Upper lobe of right lung (tissue), 1 donor: ENCODE measurements at regions not wholly inside any gene's neighbourhood (a gene's known extent, or its start where the extent isn't known, plus 50 kb on each side); places are given as distances from the start of the nearest gene placed in this dataset.

Source experiments
- ATAC-seq: fragments of 200-7000 bp; cut with Tn5 transposase; one replicate; pipeline ENCODE4 v1.9.1; 2020; ENCODE audit warnings: mild to moderate bottlenecking, moderate library complexity
- DNase-seq: peaks from one replicate; pipeline ENCODE4 v3.0.0-alpha.2; 2020
- H3K27ac ChIP-seq: fragments of 200-600 bp; one replicate; pipeline ENCODE4 v1.8.0; 2022
- H3K27me3 ChIP-seq: fragments of 200-600 bp; one replicate; pipeline ENCODE4 v1.8.0; 2022; ENCODE audit warnings: mild to moderate bottlenecking
- H3K36me3 ChIP-seq: fragments of 200-600 bp; one replicate; pipeline ENCODE4 v1.8.0; 2022
- H3K4me1 ChIP-seq: fragments of 200-600 bp; one replicate; pipeline ENCODE4 v1.8.0; 2022
- H3K4me3 ChIP-seq: fragments of 200-600 bp; one replicate; pipeline ENCODE4 v1.8.0; 2022; ENCODE audit warnings: mild to moderate bottlenecking
- H3K9me3 ChIP-seq: fragments of 200-600 bp; one replicate; pipeline ENCODE4 v1.8.0; 2022
- CTCF ChIP-seq: fragments of 200-600 bp; IDR thresholded peaks from one replicate; pipeline ENCODE4 v1.8.0; 2022; ENCODE audit warnings: antibody characterized with exemption
- intact Hi-C: fragments of 100-400 bp; cut with DNase I; formaldehyde crosslinking; loops from one replicate; pipeline ENCODE4 v1.11.0; 2022
- donor health status: DM: no; HTN: yes; CAD: no; lungs with severe emphysema.

DNA sequence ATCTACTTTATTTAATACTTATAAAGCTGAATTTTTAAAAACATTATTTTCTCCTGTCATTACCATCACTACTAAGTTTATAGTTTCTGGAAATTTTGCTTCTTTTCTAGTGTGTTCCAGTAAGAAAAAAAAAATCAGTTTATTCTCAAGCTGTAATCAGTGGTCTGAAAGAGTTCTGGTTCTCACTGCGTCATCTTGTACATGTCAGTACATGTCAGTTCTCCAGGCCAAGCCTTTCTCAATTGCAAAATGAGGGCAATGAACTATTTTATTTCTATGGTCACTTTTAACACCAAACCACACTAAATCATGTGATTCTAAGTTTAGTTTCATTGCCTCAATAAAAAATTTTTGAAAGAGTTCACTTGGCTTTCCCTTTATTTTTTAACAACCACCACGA lies 468.9 kb upstream of the LRFN5 start:
- no peaks in the 10 kb centered on the region for H3K4me1 ChIP-seq
- no peaks in the 10 kb centered on the region for H3K27me3 ChIP-seq
- no peak overlapping the region for H3K4me3 ChIP-seq
- H3K27ac ChIP-seq = no peak overlapping the region
- TF ChIP-seq CTCF = no peak
- H3K36me3 ChIP-seq = no peaks in the 10 kb centered on the region
- DNase-seq (no peak), ATAC-seq (no peak)
- intact Hi-C loops = no loop called here
- H3K9me3 ChIP-seq = no peaks in the 10 kb centered on the region

DNA sequence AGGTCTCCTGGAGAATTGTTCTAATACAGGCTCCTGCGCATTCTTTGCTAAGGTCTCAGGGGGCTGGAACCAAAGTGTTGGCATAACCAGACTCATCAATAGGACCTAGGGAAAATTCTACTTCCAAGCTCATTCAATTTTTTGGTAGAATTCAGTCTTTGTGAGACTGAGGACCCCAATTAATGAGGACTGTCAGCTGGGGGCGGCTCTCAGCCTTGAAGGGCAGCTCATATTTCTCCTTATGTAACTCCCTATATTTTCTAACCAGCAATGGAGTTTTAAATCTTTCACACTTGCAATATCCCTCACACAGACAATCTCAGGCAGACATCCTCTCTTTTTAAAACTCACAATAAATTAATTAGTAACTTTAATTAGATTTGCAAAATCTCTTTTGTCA lies 476.4 kb upstream of the LRFN5 start:
- intact Hi-C loops = no loop called here
- Histone ChIP-seq H3K9me3 (no peaks in the 10 kb centered on the region), H3K27ac (no peak overlapping the region), H3K4me3 (no peak overlapping the region), H3K4me1 (no peaks in the 10 kb centered on the region), H3K27me3 (no peaks in the 10 kb centered on the region), H3K36me3 (no peaks in the 10 kb centered on the region)
- DNase-seq (no peak), ATAC-seq (no peak)
- TF ChIP-seq CTCF = no peak

DNA sequence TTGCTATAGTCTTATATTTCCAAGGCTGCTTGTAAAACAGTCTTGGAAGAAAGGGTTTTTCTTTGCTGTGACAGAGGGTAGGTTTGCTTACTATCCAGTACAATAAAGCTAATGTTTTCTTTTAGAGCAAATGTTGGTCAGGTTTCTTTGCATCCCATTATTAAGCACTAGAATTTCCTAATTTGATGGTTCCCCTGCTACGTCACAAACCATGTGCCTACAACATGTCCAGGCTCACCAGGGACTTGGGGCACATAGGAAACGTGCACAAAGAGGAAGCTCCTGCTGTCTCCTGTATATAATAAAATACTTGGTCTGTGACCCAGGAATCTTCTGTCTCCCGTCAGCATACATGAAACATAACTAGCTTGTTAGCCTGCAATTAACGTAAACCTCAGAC lies 486.3 kb upstream of the LRFN5 start:
- no peaks in the 10 kb centered on the region for H3K36me3 ChIP-seq
- H3K4me1 ChIP-seq = no peaks in the 10 kb centered on the region
- no peaks in the 10 kb centered on the region for H3K9me3 ChIP-seq
- H3K27ac ChIP-seq = no peak overlapping the region
- no peak overlapping the region for H3K4me3 ChIP-seq
- H3K27me3 ChIP-seq = no peaks in the 10 kb centered on the region
- DNase-seq (no peak), ATAC-seq (no peak)
- intact Hi-C loops = no loop called here
- no peak for TF ChIP-seq CTCF

DNA sequence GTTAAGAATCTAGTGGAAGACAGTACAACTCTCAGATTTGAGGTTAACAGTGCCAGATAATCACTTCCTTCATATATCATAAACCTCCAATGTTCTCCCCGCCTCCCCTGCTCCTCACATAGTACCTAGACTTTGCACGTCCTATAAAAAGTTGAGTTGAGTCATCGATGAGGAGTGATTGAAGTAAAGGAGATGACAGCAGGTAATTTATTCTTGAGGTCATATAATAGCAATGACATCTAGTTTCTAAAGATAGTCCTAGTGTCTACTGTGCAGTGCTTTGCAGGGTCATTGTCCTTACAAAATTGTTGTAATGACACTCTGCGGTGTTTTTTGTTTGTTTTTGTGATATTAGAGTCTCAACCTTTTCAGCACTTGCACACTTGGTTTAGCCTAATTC lies 510.5 kb upstream of the LRFN5 start:
- no peak for ATAC-seq
- H3K9me3 ChIP-seq = no peaks in the 10 kb centered on the region
- H3K36me3 ChIP-seq = no peaks in the 10 kb centered on the region
- DNase-seq = no peak
- no peak for TF ChIP-seq CTCF
- no peaks in the 10 kb centered on the region for H3K27me3 ChIP-seq
- no peak overlapping the region for H3K4me3 ChIP-seq
- intact Hi-C loops = no loop called here
- H3K4me1 ChIP-seq = no peaks in the 10 kb centered on the region
- H3K27ac ChIP-seq = no peak overlapping the region

GRCh38 chr14:41087056-41087455 lies 519.6 kb upstream of the LRFN5 start:
- no peaks in the 10 kb centered on the region for H3K4me1 ChIP-seq
- H3K4me3 ChIP-seq = no peak overlapping the region
- H3K27ac ChIP-seq = no peak overlapping the region
- no peaks in the 10 kb centered on the region for H3K27me3 ChIP-seq
- H3K9me3 ChIP-seq = no peaks in the 10 kb centered on the region
- no peak for TF ChIP-seq CTCF
- no peak for DNase-seq
- ATAC-seq = no peak
- intact Hi-C loops = no loop called here
- no peaks in the 10 kb centered on the region for H3K36me3 ChIP-seq

DNA sequence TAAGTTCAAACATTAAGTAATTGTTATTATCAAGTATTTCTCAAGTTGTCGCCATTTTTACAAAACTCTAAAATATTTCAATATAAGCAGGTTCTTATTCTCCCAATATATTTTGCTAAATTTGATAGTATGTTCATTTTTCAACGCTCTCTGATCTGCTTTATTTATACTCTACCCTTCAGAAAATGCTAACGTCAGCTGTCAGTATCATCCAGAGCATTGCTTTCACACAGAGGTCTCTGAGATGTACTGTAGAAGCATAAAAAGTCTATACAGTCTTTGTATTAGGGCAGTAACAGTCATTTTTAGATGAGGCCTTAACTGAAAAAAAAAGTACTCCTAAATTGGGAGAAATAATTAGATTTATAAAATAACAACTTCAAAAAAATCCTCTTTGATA lies 533.1 kb upstream of the LRFN5 start:
- intact Hi-C loops = no loop called here
- Histone ChIP-seq H3K4me1 (no peaks in the 10 kb centered on the region), H3K27me3 (no peaks in the 10 kb centered on the region), H3K27ac (no peak overlapping the region), H3K4me3 (no peak overlapping the region), H3K36me3 (no peaks in the 10 kb centered on the region), H3K9me3 (no peaks in the 10 kb centered on the region)
- DNase-seq (no peak), ATAC-seq (no peak)
- no peak for TF ChIP-seq CTCF
